C4-2B (cell line): ENCODE measurements at regions not wholly inside any gene's neighbourhood (a gene's known extent, or its start where the extent isn't known, plus 50 kb on each side); places are given as distances from the start of the nearest gene placed in this dataset.

ENCODE experiments used
- H3K27ac ChIP-seq: fragments of 450-650 bp; 2 replicates; pipeline ENCODE4 v1.5.1; 2017
- ZFX ChIP-seq: fragments of 450-650 bp; IDR thresholded peaks from 2 replicates; pipeline ENCODE4 v1.6.1; 2017
- TF ChIP-seq, protein P1 (sequence below): fragments of 450-650 bp; conservative IDR thresholded peaks from 2 replicates; pipeline ENCODE4 v1.5.1; 2017; ENCODE audit warnings: mild to moderate bottlenecking

- no peak for TF ChIP-seq ZFX
- TF ChIP-seq, protein P1, sequence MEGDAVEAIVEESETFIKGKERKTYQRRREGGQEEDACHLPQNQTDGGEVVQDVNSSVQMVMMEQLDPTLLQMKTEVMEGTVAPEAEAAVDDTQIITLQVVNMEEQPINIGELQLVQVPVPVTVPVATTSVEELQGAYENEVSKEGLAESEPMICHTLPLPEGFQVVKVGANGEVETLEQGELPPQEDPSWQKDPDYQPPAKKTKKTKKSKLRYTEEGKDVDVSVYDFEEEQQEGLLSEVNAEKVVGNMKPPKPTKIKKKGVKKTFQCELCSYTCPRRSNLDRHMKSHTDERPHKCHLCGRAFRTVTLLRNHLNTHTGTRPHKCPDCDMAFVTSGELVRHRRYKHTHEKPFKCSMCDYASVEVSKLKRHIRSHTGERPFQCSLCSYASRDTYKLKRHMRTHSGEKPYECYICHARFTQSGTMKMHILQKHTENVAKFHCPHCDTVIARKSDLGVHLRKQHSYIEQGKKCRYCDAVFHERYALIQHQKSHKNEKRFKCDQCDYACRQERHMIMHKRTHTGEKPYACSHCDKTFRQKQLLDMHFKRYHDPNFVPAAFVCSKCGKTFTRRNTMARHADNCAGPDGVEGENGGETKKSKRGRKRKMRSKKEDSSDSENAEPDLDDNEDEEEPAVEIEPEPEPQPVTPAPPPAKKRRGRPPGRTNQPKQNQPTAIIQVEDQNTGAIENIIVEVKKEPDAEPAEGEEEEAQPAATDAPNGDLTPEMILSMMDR: no peak
Observed at GRCh38 chr1:116277840-116278540, 95.1 kb upstream of the ATP1A1 start.

DNA sequence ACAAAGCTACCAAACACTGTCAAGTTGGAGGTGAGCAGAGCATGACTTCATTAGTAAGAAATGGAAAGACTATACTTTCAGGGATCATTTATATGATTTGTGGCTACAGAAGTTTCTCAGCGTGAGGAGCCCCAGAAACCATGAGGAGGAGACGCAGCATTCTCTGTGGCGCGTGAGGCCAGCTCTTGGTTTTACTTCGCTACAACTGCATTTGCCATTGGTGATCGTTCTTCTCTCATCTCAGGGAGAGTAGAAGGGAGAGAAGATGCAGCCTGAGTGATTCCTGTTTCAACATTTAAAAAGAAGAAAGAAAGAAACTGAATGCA lies 94.5 kb upstream of the ATP1A1 start:
- no peak for TF ChIP-seq ZFX
- TF ChIP-seq, protein P1: no peak
- no peak overlapping the region for H3K27ac ChIP-seq

More at GRCh38 chr1:116277840-116278540, 95.1 kb upstream of the ATP1A1 start:
- no peak overlapping the region for H3K27ac ChIP-seq

DNA sequence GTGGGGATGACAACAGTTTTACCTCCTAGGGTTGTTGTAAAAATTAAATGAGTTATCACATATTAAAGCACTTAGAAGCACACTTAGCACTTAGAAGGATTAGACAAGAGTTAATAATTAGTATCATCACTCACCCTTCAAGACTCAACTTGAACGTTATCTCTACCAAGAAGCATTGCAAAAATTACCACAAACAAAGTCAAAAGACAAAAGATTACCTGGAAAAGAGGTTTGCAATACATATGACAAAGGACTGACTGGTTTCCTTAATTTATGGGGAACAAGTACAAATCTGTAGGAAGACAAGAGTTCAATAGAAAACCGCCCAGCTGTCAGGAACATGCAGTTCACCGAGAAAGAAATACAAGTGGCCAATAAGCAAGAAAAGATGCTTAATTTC lies 93.3 kb upstream of the ATP1A1 start:
- TF ChIP-seq, protein P1: no peak
- TF ChIP-seq ZFX: no peak
- no peak overlapping the region for H3K27ac ChIP-seq

DNA sequence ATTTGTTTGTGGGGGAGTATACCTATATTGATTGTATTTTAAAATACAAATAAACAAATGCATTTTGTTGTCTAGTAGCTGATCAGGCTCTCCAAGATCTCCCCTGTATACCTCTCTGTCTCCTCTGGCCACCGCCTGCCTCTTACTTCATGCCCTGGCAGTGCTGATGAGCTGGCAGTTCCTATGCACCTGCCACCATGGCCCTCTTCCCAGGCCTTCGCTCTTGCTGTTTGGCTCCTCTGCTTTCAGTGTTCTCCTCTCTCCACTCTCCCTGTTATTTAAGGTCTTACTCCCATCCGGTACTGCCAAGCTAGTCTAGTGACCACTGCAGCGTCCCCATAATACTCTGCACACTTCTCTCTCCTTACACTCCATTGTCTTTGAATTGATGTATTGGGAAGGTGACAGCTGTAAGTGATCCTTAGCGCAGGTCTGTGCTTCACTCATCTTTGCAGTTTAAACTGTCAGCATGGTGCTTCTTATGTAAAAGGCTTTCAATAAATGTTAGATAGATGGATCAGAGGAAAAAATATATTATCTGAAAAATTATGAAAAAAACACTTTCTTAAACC lies 88.1 kb upstream of the ATP1A1 start:
- TF ChIP-seq, protein P1: no peak
- no peak for TF ChIP-seq ZFX
- H3K27ac ChIP-seq: no peak overlapping the region

GRCh38 chr1:116286541-116286971 lies 86.5 kb upstream of the ATP1A1 start:
- H3K27ac ChIP-seq: no peak overlapping the region
- TF ChIP-seq, protein P1: no peak
- no peak for TF ChIP-seq ZFX

GRCh38 chr1:116287341-116288200 lies 85.5 kb upstream of the ATP1A1 start:
- no peak for TF ChIP-seq ZFX
- TF ChIP-seq, protein P1: no peak
- no peak overlapping the region for H3K27ac ChIP-seq

DNA sequence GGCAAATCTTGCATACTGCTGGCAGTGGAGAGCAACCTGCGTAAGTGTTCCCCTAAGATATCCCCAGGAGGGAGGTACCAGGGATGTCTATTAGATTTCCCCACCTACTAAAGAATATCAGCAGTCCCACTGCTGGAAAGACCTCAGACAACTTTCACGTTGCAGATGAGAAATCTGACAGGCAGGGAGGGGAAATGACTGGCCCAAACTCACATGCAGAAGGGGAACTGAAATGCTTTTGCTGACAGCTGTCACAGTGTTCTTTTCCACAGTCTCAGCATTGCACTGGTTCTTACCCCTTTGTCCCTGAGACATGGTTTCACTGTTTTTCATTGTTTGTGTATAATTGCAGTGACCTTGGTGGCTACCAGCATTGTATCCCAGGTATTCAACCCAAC lies 84.8 kb upstream of the ATP1A1 start:
- no peak overlapping the region; the same call in 1 of the 2 replicates for H3K27ac ChIP-seq
- TF ChIP-seq ZFX: no peak
- TF ChIP-seq, protein P1: no peak
